Gastroesophageal sphincter (tissue), 3 donors: ENCODE measurements at regions not wholly inside any gene's neighbourhood (a gene's known extent, or its start where the extent isn't known, plus 50 kb on each side); places are given as distances from the start of the nearest gene placed in this dataset.

Experiments used
- EP300 ChIP-seq: sonication (generic); formaldehyde crosslinking; IDR thresholded peaks from one replicate; pipeline ENCODE4 v1.6.1; 2017; ENCODE audit warnings: antibody characterized with exemption, mild to moderate bottlenecking
- POLR2A ChIP-seq, 2 donors: fragments of 450-650 bp; IDR thresholded peaks; one replicate each; pipeline ENCODE4 v1.6.1; 2017; ENCODE audit warnings: antibody characterized with exemption in 2 of 2, mild to moderate bottlenecking in 2 of 2, moderate library complexity in 1 of 2
- POLR2AphosphoS5 ChIP-seq: sonication (generic); formaldehyde crosslinking; IDR thresholded peaks from one replicate; pipeline ENCODE4 v1.6.1; 2017; ENCODE audit warnings: antibody characterized with exemption
- TF ChIP-seq, protein P1 (sequence below), 4 experiments: fragments of 200-600 bp in 2 of 4; fragments of 450-650 bp in 2 of 4; sonication (generic) in 1 of 4; IDR thresholded peaks; one replicate each; pipeline ENCODE4 v1.5.1; 2017 to 2019; ENCODE audit warnings: antibody characterized with exemption in 4 of 4, mild to moderate bottlenecking in 2 of 4, moderate library complexity in 2 of 4

- TF ChIP-seq, protein P1, sequence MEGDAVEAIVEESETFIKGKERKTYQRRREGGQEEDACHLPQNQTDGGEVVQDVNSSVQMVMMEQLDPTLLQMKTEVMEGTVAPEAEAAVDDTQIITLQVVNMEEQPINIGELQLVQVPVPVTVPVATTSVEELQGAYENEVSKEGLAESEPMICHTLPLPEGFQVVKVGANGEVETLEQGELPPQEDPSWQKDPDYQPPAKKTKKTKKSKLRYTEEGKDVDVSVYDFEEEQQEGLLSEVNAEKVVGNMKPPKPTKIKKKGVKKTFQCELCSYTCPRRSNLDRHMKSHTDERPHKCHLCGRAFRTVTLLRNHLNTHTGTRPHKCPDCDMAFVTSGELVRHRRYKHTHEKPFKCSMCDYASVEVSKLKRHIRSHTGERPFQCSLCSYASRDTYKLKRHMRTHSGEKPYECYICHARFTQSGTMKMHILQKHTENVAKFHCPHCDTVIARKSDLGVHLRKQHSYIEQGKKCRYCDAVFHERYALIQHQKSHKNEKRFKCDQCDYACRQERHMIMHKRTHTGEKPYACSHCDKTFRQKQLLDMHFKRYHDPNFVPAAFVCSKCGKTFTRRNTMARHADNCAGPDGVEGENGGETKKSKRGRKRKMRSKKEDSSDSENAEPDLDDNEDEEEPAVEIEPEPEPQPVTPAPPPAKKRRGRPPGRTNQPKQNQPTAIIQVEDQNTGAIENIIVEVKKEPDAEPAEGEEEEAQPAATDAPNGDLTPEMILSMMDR (IDR thresholded peaks at IDR 0.05): no peak
- TF ChIP-seq POLR2A (IDR thresholded peaks at IDR 0.05): no peak
- TF ChIP-seq POLR2AphosphoS5: no peak
- no peak for TF ChIP-seq EP300
Observed at GRCh38 chr2:221063568-221063967, 508.5 kb downstream of the EPHA4 start.
